GM19043 (cell line): ENCODE measurements at regions not wholly inside any gene's neighbourhood (a gene's known extent, or its start where the extent isn't known, plus 50 kb on each side); places are given as distances from the start of the nearest gene placed in this dataset.
"Not testable (repeated sequence)": the region's sequence is repeated elsewhere in the genome, so short reads cannot be mapped to it uniquely, and the experiment has no call there.

Source experiments
- ATAC-seq: cut with Tn5 transposase; IDR thresholded peaks from one replicate; pipeline ENCODE4 v1.9.1; 2021; ENCODE audit warnings: low read depth; ENCODE audit not compliant: unreplicated experiment

DNA sequence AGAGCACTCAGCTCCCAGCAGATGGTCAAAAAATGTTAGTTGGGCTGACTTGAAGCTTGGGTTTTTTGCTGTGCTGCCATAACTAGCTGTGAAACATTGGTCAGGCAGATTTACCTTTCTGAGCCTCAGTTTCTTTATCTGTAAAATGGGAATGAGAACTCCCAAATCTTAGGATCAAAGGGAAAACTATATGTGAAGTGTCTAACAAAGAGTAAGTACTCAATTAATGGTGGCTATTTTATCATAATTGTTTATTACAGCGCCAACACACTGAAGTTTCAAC, 164.2 kb upstream of the POU3F1 start:
- no peak for ATAC-seq

DNA sequence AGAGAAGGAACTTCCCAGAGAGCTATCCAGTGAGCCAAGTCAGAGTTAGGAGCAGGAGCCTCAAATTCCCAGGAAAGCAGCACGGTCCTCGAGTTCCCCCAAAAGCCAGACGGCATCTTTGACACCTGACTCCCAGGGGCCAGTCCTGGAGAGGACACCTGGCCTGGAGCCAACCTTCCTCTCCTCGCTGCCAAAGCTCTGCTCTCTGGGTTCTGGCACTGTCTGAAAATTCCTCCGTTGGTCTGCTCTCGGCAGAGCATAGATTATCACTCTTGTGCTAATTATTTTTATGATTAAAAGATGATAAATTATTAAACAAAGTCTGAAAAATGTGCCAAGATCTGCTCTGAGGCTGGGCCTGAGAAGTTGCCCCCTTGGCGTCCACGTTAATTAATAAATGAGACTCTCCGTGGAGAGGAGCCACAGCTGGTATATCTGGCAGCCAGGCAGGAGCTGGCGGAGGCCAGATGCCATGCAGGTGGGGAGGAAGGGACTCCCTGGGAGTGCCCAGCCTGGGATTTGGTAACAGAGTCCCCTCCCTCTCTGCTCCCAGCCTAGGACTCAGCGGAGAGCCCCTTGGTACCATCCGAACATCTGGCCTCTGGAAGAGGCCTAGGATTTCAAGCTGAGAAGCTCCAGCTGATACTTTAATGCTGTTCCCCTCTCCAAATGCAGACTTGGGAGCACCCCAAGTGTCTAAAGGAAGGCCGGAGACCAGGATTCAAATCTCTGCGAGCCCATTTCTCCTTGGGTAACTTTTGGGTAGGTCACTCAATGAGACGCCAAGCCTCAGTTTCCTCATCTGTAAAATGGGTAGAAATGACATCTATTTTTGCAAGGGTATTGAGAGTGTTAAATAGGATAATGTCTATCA, 163.7 kb upstream of the POU3F1 start:
- no peak for ATAC-seq

DNA sequence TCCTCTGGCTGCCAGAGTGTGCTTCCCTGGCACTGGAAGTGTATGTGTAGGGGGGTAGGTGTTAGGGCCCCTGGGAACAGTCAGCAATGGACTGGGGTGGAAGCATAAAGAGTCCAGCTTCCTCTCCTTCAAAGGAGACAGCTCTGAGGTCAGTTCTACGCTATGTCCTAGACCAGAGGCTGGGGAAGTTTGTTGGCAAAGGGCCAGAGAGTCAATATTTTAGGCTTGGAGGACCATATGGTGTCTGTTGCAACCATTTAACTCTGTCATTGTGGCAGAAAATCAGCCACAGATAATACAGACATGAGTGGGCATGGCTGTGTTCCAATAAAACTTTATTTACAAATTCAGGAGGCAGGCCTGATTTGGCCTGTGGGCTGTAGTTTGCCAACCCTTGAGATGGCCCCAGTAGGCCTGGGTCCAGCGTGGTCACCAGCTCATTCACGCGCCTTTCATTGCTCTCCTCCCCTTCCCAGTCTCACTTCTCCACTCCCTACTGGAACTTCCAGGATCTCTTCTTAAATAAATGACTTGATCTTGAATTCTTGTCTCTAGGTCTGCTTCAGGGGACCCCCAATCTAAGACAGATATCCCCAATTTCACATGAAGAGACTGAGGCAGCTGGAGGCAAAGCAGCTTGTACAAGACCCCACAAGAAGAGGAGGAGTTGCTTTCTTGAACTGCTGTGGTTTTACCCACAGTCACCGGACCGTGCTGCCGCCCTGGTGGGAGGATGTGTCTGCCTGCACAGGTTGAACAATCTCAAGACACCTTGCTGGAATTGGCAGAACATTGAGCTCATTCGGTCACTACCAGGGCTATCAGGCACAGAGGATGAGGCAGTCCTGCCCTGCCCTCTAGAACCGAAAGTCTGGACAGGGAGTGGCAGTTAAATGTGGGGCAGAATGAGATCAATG, 162.4 kb upstream of the POU3F1 start:
- no peak for ATAC-seq

DNA sequence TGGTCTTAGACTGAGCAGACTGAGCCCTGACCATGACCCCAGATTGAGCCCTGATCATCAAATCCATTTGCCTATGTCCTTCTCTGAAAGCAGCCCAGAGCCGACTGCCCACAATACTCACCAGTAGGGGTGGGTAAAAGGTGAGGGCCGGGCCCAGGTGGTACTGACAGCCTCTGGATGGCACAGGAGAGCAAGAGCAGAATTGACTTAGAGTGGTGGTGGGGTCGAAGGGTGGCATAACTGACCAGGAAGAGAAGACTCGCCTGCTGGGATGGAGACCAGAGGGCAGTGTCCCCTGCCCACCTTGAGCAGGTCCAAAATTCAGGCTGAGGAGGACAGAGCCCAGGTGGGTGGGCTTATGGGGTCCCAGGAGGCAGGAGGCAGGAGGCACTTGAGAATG, 161.3 kb upstream of the POU3F1 start:
- ATAC-seq = no peak

DNA sequence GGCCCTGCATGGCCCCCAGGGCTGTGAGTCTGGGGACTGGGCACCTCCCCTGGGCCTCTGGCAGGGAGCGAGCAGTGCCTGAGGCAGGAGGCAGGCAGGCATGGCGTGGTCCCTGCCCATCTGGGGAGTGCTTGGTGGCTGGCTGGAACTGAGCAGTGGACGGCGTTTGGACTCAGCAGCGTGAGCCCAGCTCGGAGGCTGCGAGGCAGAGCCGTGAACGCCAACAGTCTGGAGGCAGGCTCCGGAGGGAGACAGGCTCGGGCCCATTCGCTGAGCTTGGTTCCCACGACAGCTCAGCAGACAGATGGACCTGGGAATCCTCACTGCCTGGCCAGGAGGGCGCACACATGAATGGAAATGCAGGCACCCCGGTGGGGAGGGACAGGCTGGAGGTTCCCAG, 160.7 kb upstream of the POU3F1 start:
- ATAC-seq = no peak

DNA sequence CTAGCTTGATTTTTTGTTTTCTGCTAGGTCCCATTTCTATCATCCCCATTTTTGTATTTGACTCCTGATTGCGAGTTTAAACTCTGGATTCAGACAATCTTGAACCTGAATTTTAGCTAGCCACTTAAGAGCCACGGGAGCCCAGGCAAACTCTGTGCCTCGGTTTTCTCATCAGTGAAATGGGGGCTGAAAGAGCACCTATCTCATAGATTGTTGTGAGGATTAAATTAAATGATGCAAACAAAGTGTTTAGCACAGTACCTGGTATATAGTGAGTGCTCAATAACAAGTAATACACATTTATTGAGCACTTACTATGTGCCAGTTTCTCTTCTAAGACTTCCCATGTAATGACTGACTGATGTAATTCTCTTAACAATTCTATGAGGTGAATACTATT, 158.1 kb upstream of the POU3F1 start:
- no peak for ATAC-seq

DNA sequence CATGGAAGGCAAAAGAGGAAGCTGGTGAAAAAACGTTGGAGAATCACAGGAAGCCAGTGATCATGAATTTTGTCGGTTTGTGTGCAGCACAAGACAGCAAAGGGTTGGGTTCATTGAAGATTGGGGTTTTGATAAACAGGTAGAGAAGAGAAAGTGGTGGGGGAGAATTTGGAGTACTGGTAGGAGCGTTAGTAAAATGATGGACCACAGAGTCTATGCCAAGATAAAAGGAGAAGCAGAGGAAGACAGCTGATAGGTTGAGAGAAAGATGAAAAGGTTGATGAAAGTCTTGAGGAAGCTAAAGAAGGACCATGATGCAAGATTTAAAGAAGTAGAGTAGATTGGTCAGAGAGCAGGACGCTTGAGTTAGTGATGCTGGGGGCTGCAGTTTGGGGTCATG, 156.8 kb upstream of the POU3F1 start:
- no peak for ATAC-seq

DNA sequence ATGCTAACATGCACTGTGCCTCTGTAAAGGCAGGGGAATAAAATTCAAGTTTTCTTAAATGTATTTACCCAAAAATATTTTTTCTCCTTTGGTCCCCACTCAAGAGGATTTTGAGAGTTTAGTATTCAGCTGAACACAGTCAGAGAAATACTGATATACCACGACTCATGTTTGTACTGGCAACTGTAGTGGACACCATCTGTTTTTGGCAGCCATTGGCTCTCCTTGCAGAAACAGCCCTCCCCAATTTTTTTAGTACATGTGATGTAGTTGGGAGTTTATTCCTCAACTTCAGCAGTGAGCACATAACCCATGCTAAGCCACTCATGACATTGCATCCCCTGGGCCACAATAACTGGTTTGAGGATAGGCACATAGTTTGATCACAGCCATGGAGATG, 154.8 kb upstream of the POU3F1 start:
- no peak for ATAC-seq

DNA sequence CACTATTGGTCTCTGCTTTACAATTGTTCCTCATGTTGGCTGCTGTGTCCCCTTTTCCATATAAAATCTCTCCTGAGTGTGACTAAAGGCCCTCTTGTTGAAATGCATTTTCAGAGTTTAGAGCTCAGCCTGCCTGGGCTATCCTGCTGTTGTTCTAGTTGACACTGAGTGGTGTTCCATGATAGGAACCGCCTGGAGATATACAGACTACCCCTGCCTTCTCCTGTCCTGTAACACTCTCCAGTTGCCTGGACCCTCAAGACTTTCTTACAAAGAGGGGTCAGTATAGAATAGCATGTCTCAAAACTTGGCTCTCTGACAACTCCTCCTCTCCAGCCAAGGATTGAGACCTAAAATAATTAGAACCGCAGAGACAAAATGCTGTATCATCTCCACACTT, 152.0 kb upstream of the POU3F1 start:
- ATAC-seq = no peak

DNA sequence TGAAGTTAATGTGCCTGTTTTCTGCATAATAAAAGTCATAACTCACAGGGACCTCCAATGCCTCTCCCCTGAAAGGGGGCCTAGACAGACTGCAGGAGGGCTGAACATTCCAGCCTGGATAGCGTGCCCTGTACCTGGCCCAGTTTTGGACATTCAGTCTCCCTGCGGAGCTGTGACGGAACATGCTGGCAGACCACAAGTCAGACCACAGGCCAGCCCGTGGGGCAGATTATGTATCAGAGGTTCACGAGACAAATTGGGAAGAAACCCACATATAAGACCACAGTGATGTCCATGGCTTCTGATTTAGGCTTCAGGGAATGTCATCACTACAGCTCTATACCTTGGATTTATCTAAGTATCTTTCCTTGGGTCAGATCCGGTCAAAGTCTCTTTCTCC, 151.5 kb upstream of the POU3F1 start:
- no peak for ATAC-seq

DNA sequence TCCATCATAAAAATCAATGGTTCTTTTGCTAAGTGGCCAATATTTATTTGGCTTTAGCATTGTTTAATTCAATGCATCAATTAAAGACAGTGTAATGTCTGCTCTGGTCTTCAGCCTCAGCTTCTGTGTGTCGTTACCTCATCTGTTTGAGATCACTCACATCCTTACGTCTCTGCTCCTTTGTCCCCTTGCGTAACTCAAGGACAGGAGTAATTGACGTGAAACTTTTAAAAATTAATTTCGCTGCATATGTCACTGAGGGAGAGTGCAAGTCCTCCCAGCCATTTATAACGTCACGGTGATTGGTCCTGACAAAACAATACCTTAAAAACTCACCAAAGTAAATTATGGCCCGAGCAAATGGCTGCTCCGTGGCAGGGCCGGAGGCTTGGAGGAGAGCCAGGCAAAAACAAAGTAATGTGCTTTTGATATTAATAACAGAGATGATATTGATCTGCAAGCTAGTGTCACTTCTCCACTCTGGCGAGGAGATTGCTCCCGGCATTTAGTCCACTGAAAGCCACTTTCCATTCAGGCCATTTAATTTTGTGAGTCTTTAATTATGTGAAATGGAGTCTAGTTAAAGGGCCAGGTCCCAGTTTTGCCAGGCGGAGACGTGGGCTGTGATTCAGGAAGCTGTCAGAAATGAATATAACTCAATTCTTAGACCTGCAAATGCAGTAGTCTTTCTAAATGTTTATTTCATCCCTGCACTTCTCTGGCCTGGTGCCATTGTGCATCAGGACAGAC, 150.9 kb upstream of the POU3F1 start:
- ATAC-seq = no peak

DNA sequence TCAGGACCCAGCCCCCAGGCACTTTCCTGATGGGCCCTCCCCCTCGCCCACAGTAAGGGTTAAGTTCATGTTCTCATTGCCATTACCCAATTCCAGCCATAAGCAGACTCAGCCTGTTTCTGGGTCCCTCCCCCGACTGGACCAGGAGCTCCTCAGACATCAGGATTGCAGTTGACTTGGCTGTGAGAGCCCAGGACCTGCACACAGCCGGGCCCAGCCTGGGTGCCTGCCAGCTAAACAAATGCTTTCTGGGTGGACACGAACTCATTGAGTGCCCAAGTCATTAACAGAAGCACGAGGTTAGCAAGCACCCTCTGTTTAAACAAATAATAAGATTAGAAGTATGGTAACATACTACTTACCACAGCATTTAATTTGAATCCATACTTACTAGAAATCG, 147.9 kb upstream of the POU3F1 start:
- ATAC-seq = no peak

DNA sequence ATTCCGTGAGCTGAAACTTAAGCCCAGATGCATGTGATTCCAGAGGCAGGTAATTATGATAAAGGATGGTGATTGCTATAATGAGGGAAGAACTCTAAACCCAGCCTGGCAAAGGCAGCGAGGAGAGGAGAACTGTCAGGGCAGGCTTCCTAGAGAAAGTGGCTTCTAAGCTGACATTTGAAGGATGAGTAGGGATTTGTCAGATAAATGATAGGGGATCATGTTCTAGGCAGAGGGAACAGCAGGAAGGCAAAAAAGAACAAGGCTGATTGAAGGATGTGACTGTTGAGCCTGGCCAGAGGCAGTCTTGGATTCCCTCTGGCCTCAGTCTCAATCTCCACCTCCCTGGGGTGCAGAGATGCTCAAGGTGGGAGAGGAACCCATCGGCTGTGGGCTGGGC, 146.4 kb upstream of the POU3F1 start:
- no peak for ATAC-seq

DNA sequence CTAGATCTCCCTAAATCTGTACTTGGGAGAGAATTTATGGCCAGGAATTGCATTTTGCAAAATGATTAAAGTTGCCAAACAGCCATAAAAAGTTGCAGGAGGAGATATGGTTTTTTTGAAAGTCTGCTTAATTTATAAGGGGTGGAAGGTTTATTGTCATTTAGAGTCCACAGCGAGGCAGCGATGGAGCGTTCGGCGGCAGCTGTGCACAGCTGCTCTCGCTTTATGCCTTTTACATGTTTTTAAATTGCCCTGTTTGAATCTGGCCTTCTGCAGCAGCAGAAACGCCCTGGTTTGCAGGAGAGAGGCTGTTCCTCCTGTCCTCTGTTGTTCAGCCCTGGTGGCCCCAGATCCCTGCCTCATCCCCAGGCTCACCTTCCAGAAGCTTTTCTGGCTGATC, 144.9 kb upstream of the POU3F1 start:
- ATAC-seq = no peak

DNA sequence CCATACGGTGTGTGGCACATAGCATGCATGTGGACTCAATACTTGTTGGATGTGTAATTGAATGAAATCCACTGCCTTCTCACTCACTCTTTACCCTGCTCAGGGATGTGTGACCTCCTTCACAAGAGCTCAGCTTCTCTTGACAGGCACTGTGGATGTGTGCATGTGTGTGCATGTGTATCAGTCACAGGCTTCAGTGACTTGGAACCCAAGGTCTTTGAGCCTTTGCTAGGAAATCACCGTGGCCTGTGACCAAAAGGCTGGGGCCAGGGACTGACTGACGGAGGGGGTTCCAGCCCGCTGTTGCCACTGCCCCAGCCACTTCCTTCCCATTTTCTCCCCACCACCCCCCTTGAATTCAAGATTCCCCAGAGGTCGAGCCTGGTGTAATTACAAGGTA, 144.4 kb upstream of the POU3F1 start:
- no peak for ATAC-seq

DNA sequence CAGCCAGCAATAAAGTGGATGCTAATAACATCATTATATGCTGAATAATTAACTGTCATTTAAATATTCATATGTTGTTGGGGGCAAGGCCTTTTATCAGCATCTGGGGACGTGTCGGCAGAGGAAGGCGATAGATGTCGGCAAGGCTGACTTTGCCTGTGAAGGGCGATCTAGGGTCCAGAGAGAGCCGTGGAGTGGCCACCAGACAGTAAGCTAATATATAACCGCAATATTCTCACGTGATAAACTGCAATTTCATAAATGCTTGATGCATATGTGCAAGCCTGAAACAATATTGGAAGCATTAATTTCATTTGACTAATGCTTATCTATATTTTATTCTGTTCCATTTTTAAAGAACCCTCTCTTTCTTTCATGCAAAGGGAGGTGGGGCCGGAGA, 141.0 kb upstream of the POU3F1 start:
- no peak for ATAC-seq

DNA sequence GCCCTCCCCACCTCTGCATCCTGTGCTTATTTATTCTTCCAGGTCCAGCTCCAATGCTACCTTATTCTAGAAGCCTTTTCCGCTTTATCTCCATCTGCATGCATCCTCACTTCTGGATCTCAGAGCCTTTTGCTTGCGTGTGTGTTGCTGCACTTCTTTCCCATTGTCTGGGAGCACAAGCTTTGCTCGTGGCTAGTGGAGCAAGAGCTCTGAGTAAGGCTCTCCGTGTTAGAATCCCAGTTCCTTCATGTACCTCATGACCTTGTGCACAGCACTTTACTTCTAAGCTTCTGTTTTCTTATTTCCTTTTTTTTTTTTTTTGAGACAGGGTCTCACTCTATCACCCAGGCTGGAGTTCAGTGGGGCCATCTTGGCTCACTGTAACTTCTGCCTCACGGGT, 140.0 kb upstream of the POU3F1 start:
- ATAC-seq = no peak

DNA sequence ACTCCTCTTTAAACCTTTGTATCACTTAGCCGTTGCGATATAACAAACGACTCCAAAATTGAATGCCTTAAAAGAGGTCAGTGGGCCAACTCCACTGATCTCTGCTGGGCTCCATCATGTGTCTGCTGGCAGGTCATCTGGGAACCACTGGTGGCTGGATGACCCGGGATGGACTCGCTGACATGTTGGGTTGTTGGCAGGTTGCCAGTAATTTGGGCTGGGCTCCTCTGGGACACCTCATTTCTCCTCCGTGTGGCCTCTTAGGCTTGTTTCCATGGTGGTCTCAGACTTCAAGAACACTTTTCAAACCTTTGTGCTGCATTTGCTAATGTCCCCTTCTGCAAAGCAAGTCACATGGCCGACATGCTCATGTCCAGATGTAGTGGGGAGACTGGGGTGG, 139.3 kb upstream of the POU3F1 start:
- no peak for ATAC-seq

DNA sequence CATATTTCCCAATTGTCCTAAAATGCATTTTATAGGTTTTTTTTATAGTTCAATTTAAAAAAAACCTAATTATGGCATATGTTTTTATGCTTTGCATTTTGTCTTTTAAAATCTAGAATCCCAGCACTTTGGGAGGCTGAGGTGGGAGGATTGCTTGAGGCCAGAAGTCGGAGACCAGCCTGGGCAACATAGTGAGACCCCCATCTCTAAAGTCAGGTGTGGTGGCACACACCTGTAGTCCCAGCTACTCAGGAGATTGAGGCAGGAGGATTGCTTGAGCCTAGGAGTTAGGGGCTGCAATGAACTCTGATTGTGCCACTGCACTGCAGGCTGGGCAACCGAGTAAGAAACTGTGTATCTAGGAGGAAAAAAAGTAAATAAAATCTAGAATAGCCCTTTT, 137.2 kb upstream of the POU3F1 start:
- no peak for ATAC-seq

DNA sequence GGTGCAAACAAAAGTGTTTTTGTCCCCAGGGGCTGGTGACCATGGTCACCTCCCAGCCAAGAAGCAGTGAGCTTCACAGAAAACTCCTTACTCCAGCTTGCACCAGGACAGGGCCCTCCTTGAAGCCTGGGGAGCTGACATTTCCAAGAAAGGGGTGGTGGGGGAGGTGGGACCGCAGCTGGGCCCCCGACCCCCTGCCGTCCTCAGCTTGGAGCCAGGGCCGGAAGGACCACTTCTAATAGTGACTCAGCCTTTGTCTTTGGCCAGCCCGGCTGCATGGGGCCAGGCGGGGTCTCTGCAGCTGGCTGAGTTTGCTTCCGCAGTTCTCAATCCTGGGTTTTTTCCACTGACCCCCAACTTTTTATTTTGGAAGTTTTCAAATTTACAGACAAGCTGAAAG, 136.5 kb upstream of the POU3F1 start:
- no peak for ATAC-seq

DNA sequence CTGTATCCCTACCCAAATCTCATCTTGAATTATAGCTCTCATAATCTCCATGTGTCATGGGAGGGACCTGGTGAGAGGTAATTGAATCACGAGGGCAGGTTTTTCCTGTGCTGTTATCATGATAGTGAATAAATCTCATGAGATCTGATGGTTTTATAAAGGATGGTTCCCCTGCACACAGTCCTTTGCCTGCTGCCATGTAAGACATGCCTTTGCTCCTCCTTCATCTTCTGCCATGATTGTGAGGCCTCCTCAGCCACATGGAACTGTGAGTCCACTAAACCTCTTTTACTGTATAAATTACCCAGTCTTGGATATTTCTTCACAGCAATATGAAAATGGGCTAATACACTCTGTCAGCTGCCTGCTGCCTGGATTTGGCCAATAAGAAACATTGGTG, 133.8 kb upstream of the POU3F1 start:
- ATAC-seq = not testable (repeated sequence)
